Skin epidermis (tissue), 12 donors: ENCODE measurements at regions not wholly inside any gene's neighbourhood (a gene's known extent, or its start where the extent isn't known, plus 50 kb on each side); places are given as distances from the start of the nearest gene placed in this dataset.

ENCODE experiments used
- H3K27ac ChIP-seq, 21 experiments: fragments of 200-600 bp; sonication (generic) in 11 of 21; one replicate each; pipeline ENCODE4 v1.5.0; 2020; ENCODE audit warnings: mild to moderate bottlenecking in 3 of 21, inconsistent platforms in 2 of 21, moderate library complexity in 2 of 21
- H3K4me3 ChIP-seq, 7 experiments: fragments of 200-600 bp; sonication (generic) in 2 of 7; one replicate each; pipeline ENCODE4 v1.5.0; 2020; ENCODE audit warnings: inconsistent platforms in 2 of 7, mild to moderate bottlenecking in 2 of 7, moderate library complexity in 1 of 7

GRCh38 chr15:70159001-70159712, 61.4 kb upstream of the TLE3 start:
- H3K4me3 ChIP-seq = no peak overlapping the region
- no peak overlapping the region for H3K27ac ChIP-seq

- Histone ChIP-seq H3K27ac (no peak overlapping the region), H3K4me3 (no peak overlapping the region)
Observed at GRCh38 chr15:70158309-70159000, 60.7 kb upstream of the TLE3 start.

- no peak overlapping the region for H3K27ac ChIP-seq
- H3K4me3 ChIP-seq = no peak overlapping the region
Observed at GRCh38 chr15:70156671-70157271, 59.1 kb upstream of the TLE3 start.

GRCh38 chr15:70154718-70155347, 57.1 kb upstream of the TLE3 start:
- Histone ChIP-seq H3K4me3 (no peak overlapping the region), H3K27ac (no peak overlapping the region)

DNA sequence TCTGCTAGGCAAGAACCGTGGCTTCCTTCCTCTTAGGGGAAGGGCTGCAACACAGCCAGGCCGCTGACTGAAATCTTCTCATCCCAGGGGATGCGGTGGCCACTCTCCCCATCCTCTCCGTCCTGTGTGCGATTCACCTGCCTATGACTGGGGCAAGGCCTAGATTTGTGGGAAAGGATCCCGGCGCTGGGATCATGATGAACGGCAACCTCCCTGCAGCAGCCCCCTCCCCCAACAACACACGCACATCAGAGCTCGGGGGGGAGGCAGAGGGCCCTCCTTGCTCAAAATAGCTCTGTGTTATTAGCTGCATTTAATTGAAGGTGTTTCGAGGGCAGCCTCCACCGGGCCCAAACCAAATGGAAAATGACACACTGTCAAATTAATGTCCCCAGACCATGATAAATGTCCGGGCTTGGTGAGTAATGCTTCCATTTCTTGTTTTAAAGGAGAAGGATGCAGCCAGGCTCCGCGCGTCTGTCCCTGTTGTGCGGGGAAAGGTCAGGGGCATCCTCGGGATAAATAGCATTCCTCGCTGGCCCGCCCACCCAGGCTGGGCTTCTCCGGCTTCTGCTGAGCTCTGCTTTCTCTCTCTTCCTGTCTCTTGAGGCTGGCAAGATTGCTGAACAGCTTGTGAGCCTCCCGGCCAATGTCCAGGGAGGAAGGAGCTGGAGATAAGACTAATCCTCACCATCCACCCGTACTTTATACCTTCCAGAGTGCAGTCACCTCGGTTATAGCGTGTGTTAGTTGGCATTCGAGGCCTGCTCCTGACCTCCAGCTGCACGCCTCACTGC, 56.4 kb upstream of the TLE3 start:
- H3K4me3 ChIP-seq = no peak overlapping the region

DNA sequence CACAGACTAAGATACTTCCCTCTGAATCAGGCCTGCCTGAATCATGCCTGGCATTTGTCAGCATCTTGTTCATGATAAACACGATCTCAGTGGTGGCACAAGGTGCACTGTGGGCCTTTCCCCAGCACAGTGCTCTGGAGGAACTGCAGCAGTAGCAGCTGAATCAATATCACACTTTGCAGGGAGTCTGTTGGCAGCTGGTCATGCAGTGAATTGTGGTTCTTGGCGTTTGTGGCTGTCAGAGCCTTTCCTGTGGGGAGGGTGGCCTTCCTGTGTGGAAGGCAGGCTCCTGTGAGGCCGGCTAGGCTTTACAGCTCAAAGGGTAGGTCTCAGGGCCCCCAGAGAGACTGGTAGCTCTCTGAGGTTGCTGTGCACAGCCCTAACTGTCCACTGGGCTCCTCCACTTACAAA, 54.4 kb upstream of the TLE3 start:
- H3K27ac ChIP-seq = no peak overlapping the region
- no peak overlapping the region for H3K4me3 ChIP-seq

More for the DNA sequence above, 56.4 kb upstream of the TLE3 start:
- H3K27ac ChIP-seq = no peak overlapping the region

GRCh38 chr15:70151462-70151861, 53.7 kb upstream of the TLE3 start:
- H3K4me3 ChIP-seq = no peak overlapping the region
- H3K27ac ChIP-seq = no peak overlapping the region

GRCh38 chr15:70151003-70151402, 53.3 kb upstream of the TLE3 start:
- no peak overlapping the region for H3K27ac ChIP-seq
- no peak overlapping the region for H3K4me3 ChIP-seq

GRCh38 chr15:70150405-70150747, 52.7 kb upstream of the TLE3 start:
- H3K27ac ChIP-seq = no peak overlapping the region
- H3K4me3 ChIP-seq = no peak overlapping the region

GRCh38 chr15:70149667-70150404, 52.1 kb upstream of the TLE3 start:
- Histone ChIP-seq H3K27ac (no peak overlapping the region), H3K4me3 (no peak overlapping the region)

DNA sequence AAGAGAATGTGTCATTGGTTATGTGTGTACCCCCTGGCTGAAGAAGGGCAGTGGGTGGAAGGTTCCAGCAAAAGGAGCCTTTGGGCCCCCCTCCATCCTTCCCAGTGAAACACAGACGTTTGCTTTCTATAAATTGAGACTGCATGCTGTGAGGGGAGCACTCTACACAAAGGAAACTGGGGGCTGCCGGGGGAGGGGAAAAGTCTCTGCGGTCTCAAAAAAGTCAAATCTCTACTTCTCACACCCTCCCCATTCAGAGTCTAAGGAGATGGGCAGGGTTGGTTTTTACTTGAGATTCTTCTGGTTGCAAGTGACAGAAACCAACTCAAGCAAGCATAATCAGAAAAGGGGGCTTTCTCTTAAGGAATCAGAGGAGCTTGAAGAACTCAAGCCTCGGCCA, 50.1 kb upstream of the TLE3 start:
- no peak overlapping the region for H3K4me3 ChIP-seq
- no peak overlapping the region for H3K27ac ChIP-seq
